Stimulated activated memory B cell treated with anti-CD40 and anti-IgM and Interleukin-4, amounts not matched to agents 10 μg/mL and 1 μg/mL and 100 μg/mL, for 72 hours (primary cell): ENCODE measurements at regions not wholly inside any gene's neighbourhood (a gene's known extent, or its start where the extent isn't known, plus 50 kb on each side); places are given as distances from the start of the nearest gene placed in this dataset.
"Not testable (repeated sequence)": the region's sequence is repeated elsewhere in the genome, so short reads cannot be mapped to it uniquely, and the experiment has no call there.

ENCODE experiments used
- ATAC-seq: fragments of 150-1000 bp; cut with Tn5 transposase; 2 replicates; pipeline ENCODE4 v1.10.0; 2021
- H3K27ac Mint-ChIP-seq: one replicate; pipeline ENCODE4 v1.8.0; 2022; ENCODE audit warnings: mild to moderate bottlenecking, mixed read lengths
- H3K27me3 Mint-ChIP-seq: one replicate; pipeline ENCODE4 v1.8.0; 2022; ENCODE audit warnings: mixed read lengths
- H3K36me3 Mint-ChIP-seq: one replicate; pipeline ENCODE4 v1.8.0; 2022; ENCODE audit warnings: mixed read lengths
- H3K4me1 Mint-ChIP-seq: one replicate; pipeline ENCODE4 v1.8.0; 2022; ENCODE audit warnings: mixed read lengths
- H3K4me3 Mint-ChIP-seq: one replicate; pipeline ENCODE4 v1.8.0; 2022; ENCODE audit warnings: mild to moderate bottlenecking, moderate library complexity, mixed read lengths
- H3K9me3 Mint-ChIP-seq: one replicate; pipeline ENCODE4 v1.8.0; 2022; ENCODE audit warnings: mixed read lengths

DNA sequence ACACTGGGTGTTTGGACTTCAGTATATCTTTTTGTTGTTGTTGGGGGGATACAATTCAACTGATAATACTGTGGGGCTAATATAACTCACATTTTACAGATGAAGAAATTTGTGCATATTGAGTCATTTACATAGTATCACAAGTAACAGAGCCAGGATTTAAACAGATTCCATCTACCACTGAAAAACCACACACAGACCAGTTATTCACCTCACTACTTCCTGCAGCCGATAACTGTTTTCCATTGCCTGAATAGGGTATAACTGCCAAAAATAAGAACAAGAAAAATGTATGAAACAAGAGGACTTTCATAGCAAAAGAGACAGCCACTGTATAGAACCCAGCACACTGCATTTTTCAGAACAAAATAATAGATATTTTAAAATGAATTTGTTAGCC lies 215.8 kb upstream of the CNTN6 start:
- no peaks in the 10 kb centered on the region for H3K36me3 Mint-ChIP-seq
- H3K4me1 Mint-ChIP-seq, result no peaks in the 10 kb centered on the region
- H3K9me3 Mint-ChIP-seq, result no peaks in the 10 kb centered on the region
- no peak overlapping the region for H3K27ac Mint-ChIP-seq
- no peaks in the 10 kb centered on the region for H3K27me3 Mint-ChIP-seq
- H3K4me3 Mint-ChIP-seq, result no peak overlapping the region
- no peak for ATAC-seq

DNA sequence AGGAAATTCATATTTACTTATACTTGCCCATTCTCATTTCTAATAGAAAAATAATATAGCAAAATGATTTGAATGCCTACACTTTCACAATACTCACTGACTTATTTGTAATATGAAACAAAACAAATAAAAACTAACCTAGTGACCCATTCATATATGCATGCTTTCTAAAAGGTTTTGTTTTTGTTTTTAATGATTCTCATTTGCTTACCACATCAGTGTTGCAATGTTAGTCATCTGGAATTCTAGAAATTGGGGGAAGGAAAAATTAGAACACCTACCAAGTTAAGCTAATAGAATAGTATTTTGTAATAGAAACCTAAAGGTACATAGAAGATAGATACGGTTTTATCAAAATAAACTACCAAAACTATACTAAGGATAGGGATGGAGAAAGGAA lies 214.1 kb upstream of the CNTN6 start:
- Mint-ChIP-seq H3K4me1 (no peaks in the 10 kb centered on the region), H3K27me3 (no peaks in the 10 kb centered on the region), H3K36me3 (no peaks in the 10 kb centered on the region), H3K4me3 (no peak overlapping the region), H3K27ac (no peak overlapping the region), H3K9me3 (no peaks in the 10 kb centered on the region)
- no peak for ATAC-seq

DNA sequence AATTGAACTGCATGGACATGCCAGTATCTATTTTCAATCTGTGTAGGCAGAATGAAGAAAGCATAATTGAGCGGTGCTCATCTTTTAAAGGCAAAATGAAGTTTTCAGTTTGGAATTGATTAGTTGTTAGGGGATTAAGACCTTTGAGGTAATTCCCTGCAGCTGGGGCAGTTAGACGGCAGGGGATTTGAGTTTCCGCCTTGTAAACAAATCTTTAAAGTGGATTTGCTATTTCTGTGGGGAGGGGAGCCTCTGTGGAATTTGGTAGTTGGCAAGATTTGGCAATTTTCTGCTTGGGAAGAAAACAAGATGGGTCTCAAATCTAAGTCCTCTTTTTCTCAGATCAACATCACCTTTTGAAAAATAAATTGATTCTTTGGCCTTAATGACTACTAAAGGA lies 212.5 kb upstream of the CNTN6 start:
- no peak for ATAC-seq
- Mint-ChIP-seq H3K9me3 (no peaks in the 10 kb centered on the region), H3K27ac (no peak overlapping the region), H3K4me3 (no peak overlapping the region), H3K4me1 (no peaks in the 10 kb centered on the region), H3K27me3 (no peaks in the 10 kb centered on the region), H3K36me3 (no peaks in the 10 kb centered on the region)

DNA sequence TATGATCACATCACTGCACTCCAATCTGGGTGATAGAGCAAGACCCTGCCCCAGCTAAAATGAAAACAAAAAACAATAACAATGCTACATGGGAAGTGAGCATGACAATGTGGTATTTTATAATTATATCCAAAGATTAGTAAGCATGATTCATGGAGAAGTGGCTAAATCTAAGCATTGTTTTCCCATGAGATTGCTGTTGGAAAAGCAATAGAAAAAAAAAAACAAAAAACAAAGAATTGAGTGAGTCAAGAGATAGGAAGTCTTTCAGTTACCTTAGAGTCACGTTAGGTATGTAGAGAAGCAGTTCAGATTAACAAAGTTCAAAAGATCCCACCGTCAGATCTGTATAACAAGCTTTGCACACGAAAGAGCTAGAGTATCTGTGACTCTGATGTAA lies 210.3 kb upstream of the CNTN6 start:
- Mint-ChIP-seq H3K4me1 (no peaks in the 10 kb centered on the region), H3K4me3 (no peak overlapping the region), H3K9me3 (peaks cover 6% of the 10 kb centered on the region), H3K36me3 (no peaks in the 10 kb centered on the region), H3K27me3 (no peaks in the 10 kb centered on the region), H3K27ac (no peak overlapping the region)
- no peak for ATAC-seq

DNA sequence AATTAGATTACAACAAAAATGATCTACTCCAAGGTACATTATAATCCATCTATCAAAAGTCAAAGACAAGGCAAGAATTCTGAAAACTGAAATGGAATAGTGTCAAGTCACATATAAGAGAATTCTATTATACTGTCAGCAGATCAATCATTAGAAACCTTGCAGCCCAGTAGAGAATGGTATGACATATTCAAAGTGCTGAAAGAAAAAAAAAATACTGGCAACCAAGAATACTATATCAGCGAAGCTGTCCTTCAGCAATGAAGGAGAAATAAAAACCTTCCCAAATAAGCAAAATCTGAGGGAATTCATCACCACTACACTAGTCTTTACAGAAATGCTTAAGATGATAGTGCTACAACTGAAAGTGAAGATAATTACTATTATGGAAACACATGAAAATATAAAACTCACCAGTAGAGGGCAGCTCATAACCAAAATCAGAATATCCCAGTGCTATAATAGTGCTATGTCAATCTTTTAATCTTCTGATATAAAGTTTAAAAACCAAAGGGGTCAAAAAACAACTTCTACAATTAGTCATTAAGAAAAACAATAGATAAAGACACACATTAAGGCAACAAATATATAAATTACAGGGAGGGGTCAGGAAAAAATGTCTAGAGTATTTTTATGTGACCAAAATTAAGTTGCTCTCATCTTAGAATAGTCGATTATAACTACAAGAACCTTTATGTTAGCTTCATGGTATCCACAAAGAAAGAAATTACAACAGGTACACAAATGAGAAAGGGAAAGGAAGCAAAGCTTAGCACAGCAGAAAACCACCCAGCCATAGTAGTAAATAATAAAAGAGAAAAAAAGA lies 190.7 kb upstream of the CNTN6 start:
- no peak for ATAC-seq
- Mint-ChIP-seq H3K36me3 (no peaks in the 10 kb centered on the region), H3K4me3 (no peak overlapping the region)

DNA sequence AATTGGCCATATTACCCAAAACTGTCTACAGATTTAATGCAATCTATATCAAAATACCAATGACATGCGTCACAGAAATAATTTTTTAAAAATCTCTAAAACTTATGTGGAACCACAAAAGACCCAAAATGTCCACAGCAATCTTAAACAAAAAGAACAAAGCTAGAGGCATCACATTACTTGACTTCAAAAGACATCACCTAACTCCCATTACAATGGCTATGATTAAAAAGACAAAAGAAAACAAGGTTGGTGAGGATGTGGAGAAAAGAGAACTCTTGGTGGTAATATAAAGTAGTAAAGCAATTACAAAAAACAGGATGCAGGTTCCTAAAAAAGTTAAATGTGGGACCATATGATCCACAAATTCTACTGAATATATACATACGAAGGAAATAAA lies 187.6 kb upstream of the CNTN6 start:
- Mint-ChIP-seq H3K27ac (no peak overlapping the region), H3K4me3 (no peak overlapping the region), H3K27me3 (no peaks in the 10 kb centered on the region), H3K4me1 (no peaks in the 10 kb centered on the region), H3K9me3 (peaks cover 16% of the 10 kb centered on the region), H3K36me3 (no peaks in the 10 kb centered on the region)
- ATAC-seq, result no peak

More for the DNA sequence above, 190.7 kb upstream of the CNTN6 start:
- Mint-ChIP-seq H3K4me1 (no peaks in the 10 kb centered on the region), H3K27me3 (no peaks in the 10 kb centered on the region), H3K27ac (no peak overlapping the region), H3K9me3 (peaks cover 14% of the 10 kb centered on the region)

DNA sequence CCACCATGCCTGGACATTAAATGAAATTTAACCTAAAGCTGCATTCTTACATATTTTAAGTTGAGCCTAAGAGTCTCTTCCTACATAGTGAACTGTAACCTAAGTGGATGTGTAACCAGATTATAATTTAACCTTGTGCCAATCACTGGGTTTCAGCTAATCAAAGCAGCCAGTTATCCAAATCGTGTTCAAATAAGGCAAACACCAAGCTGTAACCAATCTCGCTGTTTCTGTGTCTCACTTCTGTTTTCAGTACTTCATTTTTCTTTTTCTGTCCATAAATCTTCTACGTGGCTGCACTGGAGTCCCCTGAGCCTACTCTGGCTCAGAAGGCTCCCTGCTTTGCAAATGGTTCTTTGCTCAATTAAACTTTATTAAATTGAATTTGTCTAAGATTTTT lies 186.1 kb upstream of the CNTN6 start:
- Mint-ChIP-seq H3K4me3 (no peak overlapping the region), H3K36me3 (no peaks in the 10 kb centered on the region), H3K9me3 (peaks cover 10% of the 10 kb centered on the region), H3K27ac (no peak overlapping the region), H3K4me1 (no peaks in the 10 kb centered on the region), H3K27me3 (no peaks in the 10 kb centered on the region)
- ATAC-seq, result no peak

DNA sequence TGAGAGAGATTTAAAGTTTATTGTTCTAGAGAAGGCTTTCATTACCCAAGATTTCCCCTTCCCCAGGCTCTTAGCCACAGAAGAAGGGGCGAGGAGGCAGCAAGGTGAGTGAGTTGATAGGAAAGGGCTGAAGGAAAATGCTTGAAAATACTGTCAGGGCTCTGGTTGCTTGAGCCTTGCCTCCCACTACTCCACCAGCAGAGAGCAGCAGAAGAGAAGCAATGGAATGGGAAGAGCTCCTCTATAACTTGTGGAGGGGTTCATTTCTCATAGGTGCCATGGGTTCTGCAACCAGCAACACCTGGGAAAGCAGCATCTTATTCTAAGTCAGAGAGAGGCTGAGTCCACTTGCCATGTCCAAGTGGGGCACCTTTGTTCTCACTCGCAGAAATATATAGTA lies 184.0 kb upstream of the CNTN6 start:
- H3K9me3 Mint-ChIP-seq, result peaks cover 5% of the 10 kb centered on the region
- H3K4me1 Mint-ChIP-seq, result no peaks in the 10 kb centered on the region
- no peaks in the 10 kb centered on the region for H3K27me3 Mint-ChIP-seq
- H3K36me3 Mint-ChIP-seq, result no peaks in the 10 kb centered on the region
- H3K27ac Mint-ChIP-seq, result no peak overlapping the region
- ATAC-seq, result no peak
- H3K4me3 Mint-ChIP-seq, result no peak overlapping the region

DNA sequence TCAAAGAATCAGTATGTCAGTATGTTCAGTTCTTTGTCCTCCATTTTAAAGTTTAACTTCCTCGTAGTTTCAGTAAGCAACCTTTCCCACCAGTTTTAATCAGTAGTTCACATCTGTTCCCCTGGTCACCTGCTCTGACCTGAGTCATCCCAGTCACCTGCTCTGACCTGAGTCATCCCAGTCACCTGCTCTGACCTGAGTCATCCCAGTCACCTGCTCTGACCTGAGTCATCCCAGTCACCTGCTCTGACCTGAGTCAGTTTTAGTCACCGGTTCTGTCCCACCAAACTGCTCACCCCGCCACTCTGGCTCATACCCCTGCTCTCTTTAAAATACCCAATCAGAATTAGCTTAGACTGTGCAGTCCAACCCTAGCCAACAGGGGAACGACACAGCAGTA lies 180.1 kb upstream of the CNTN6 start:
- H3K4me3 Mint-ChIP-seq, ATAC-seq, H3K4me1 Mint-ChIP-seq, H3K9me3 Mint-ChIP-seq, H3K27me3 Mint-ChIP-seq, H3K36me3 Mint-ChIP-seq, H3K27ac Mint-ChIP-seq: not testable (repeated sequence)

DNA sequence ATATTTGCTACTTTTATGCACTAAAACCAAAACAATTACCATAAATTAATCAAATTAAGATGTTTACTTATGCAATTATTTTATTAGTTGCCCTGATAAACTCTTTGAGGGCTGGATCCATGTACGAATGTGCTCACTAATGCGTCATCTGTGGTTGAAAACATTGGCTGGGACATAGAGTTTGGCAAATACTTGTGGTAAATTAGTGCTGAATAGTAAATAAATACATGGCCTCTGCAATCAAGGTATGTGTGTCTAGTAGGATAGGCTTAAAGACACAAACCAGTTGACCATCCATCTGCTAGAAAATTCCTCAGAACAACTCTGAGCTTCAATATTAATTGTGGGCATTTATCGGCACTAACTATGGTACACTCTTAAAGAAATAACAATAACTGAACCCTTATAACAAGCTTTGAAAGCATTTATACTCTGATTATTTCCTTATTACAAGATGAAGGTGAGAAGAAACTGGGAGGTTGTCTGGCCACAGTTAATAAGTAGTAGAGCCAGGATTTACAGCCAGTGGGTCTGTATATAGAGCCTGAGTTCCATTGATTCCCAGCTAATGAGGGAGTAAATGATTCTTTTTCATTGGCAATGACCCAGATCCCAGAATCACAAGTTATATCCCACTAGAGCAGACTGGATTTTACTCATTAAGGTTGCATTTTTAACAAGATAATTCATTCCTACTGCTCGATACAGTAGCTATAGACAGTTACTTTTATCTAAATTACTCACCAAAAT lies 169.5 kb upstream of the CNTN6 start:
- no peaks in the 10 kb centered on the region for H3K27me3 Mint-ChIP-seq
- H3K36me3 Mint-ChIP-seq, result no peaks in the 10 kb centered on the region
- no peaks in the 10 kb centered on the region for H3K4me1 Mint-ChIP-seq
- ATAC-seq, result no peak
- no peak overlapping the region for H3K27ac Mint-ChIP-seq
- H3K9me3 Mint-ChIP-seq, result no peaks in the 10 kb centered on the region
- H3K4me3 Mint-ChIP-seq, result no peak overlapping the region

DNA sequence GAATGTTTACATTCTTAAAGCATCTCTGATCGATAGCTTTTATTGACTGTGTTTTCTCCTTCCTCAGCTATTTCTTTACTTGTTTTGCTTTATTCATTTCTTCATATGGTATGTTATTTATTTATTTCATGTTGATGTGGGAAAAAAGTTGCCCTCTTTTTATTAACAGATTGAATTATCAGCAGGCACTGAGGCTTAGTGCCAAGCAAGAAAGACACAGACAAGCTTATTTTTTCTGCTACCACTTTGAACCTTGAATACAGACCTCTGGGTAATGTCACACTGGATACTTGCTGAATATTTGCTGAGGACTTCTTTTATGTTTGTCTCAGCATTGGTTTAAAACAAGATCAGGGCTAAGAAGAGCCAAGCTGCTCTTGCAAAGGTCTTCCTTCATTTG lies 162.0 kb upstream of the CNTN6 start:
- H3K4me1 Mint-ChIP-seq, result no peaks in the 10 kb centered on the region
- no peak for ATAC-seq

DNA sequence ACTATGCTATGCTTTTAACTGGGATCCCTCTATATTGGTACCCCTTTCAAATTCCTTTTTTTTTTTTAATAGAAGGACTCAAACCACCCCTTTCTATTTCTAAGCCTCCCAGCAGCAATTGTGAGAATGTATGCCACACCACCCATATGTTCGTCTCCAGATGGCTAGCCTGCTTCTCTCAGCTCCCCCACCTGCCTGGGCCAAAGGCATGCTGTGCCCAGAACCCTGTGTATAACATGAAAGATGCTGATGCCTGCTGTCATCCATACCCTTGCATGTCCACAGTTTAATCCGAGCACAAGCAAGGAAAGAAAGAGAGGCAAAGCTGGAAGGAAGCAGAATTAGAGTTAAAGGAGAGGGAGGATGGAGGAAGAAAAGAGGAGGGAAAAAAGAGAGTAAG lies 159.5 kb upstream of the CNTN6 start:
- Mint-ChIP-seq H3K27ac (no peak overlapping the region), H3K27me3 (no peaks in the 10 kb centered on the region), H3K36me3 (no peaks in the 10 kb centered on the region), H3K9me3 (no peaks in the 10 kb centered on the region), H3K4me3 (no peak overlapping the region), H3K4me1 (no peaks in the 10 kb centered on the region)
- ATAC-seq, result no peak

More for the DNA sequence above, 162.0 kb upstream of the CNTN6 start:
- Mint-ChIP-seq H3K27ac (no peak overlapping the region), H3K4me3 (no peak overlapping the region), H3K36me3 (no peaks in the 10 kb centered on the region), H3K9me3 (no peaks in the 10 kb centered on the region), H3K27me3 (no peaks in the 10 kb centered on the region)

DNA sequence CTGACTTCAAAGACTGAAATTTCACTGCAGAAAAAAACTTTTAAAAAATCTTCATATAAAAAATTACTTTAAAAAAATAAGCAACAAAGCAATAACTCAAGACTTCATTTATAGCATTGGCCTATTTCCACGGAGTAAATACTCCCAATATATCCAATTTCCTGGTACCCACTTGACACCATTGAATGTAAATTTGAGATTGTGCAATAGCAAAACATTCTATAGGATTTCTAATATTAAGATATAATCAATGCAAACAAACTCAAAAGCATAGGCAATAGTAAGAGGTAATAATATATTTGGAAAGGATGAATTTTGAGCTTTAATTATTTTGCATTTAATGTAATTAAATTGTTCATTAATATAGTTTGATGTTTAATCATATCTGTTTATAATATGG lies 148.0 kb upstream of the CNTN6 start:
- Mint-ChIP-seq H3K4me3 (no peak overlapping the region), H3K9me3 (peaks cover 6% of the 10 kb centered on the region), H3K4me1 (no peaks in the 10 kb centered on the region), H3K27me3 (no peaks in the 10 kb centered on the region), H3K27ac (no peak overlapping the region), H3K36me3 (no peaks in the 10 kb centered on the region)
- ATAC-seq, result no peak

DNA sequence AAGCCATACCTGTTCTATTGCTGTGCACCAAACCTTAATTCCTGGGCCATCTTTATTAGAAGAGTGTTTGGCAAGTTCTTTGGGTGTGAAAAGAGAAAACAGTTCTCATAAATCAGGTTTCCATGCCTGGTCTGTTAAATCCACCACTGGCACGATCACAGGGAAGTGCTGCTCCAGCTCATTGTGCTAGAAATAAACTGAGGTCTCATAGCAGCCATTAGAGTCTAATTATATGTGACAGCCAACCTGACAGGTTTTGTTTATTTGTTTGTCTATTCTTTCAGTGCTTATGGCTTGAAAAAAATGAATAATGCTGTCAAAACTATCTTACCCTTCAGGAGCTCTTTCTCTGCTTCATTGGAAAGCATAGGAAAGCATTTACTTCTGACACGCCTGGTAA lies 147.1 kb upstream of the CNTN6 start:
- Mint-ChIP-seq H3K27ac (no peak overlapping the region), H3K4me3 (no peak overlapping the region), H3K9me3 (peaks cover 3% of the 10 kb centered on the region), H3K27me3 (no peaks in the 10 kb centered on the region), H3K36me3 (no peaks in the 10 kb centered on the region), H3K4me1 (no peaks in the 10 kb centered on the region)
- no peak for ATAC-seq

DNA sequence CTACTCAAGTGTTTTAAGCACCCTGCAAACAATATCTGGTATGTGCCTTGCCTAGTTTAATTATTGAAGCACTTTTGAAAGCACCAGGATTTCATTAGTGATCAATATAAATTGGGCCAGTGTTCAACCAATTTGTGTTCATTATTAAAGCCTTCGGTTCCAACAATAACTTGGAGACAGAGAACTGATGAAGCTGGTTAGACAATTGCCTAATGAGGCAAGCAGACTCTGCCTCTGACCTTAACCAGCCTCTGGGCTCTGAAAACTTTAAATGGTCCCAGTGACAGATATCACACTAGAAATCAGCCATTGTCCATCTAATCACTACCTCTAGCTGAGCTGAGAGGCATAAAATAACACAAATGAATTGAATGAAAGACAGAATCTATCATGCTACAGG lies 139.9 kb upstream of the CNTN6 start:
- Mint-ChIP-seq H3K9me3 (no peaks in the 10 kb centered on the region), H3K27me3 (no peaks in the 10 kb centered on the region), H3K36me3 (no peaks in the 10 kb centered on the region), H3K4me1 (no peaks in the 10 kb centered on the region), H3K27ac (no peak overlapping the region), H3K4me3 (no peak overlapping the region)
- no peak for ATAC-seq

DNA sequence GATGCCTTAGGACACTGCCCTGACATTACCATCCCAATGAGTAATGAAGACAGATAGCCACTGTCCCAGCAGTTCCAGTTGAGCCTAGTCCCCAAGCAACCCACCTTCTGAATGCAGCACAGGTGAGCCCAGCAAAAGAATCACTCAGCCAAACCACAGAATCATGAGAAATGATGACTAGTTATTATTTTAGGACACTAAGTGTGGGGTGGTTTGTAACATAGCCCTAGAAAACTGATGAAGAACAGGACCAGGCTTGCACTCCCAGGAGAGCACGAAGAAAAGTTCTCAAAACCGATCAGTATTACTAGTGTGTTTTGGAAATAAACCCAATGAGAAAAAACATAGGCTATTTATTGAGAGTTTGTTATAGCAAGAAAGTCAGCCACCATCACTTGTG lies 129.6 kb upstream of the CNTN6 start:
- Mint-ChIP-seq H3K27me3 (no peaks in the 10 kb centered on the region), H3K9me3 (peaks cover 9% of the 10 kb centered on the region), H3K4me1 (no peaks in the 10 kb centered on the region), H3K36me3 (peaks cover 4% of the 10 kb centered on the region), H3K4me3 (no peak overlapping the region), H3K27ac (no peak overlapping the region)
- no peak for ATAC-seq
